ENCODE measurements at regions not wholly inside any gene's neighbourhood (a gene's known extent, or its start where the extent isn't known, plus 50 kb on each side); places are given as distances from the start of the nearest gene placed in this dataset.

DNA sequence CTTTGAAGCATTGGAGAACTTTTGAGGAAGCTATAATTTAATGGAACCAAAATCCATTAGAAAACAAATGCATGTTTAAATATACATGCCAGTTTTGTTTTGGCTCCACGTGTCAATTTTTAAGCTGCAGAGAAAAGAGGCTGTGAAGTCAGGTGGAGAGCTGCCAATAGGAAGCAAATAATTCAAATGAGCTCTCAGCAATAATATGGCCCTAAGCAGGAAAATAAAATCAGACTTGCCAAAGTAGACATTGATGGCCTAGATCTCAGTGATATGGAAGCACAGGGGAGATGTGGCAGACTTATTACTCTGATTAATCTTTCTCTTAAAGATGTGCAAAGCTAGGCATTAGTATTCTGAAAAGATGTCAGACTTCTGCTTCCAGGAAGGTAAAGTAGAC, 769.8 kb upstream of the NDST4 start:
- DNase-seq = no peak

- no peak for DNase-seq
These were observed 759.6 kb upstream of the NDST4 start for GRCh38 chr4:115873048-115873447.

DNA sequence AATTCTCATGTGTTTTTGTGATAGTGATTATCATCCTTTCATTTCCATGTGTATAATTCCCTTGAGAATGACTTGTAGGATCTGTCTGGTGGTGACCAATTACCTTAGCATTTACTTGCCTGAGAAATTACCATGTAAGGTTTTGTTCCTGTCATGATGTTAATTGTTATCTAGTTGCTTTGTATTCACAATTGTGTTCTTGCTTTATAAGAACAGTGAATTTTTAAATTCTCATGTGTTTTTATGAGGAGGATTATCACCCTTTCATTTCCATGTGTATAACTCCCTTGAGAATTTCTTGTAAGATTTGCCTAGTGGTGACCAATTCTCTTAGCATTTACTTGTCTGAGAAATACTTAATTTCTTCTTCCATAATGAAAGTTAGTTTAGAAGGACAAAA, 758.2 kb upstream of the NDST4 start:
- DNase-seq = no peak

- no peak for DNase-seq
These were observed 753.0 kb upstream of the NDST4 start for GRCh38 chr4:115866364-115866896.

GRCh38 chr4:115865736-115866135, 752.3 kb upstream of the NDST4 start:
- no peak for DNase-seq

DNA sequence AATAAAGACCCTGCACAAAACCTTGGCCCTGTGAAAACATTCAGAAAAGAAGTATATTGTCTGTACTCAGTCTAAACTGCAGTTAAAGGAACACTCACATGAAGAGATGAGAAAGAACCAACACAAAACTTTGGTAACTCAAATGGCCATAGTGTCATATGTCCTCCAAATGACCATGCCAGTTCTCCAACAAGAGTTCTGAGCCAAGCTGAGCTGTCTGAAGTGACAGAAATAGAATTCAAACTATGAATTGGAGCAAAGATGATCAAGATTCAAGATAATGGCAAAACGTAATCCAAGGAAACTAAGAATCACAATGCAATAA, 739.3 kb upstream of the NDST4 start:
- no peak for DNase-seq

GRCh38 chr4:115851918-115852766, 738.7 kb upstream of the NDST4 start:
- no peak for DNase-seq

GRCh38 chr4:115850799-115851509, 737.5 kb upstream of the NDST4 start:
- DNase-seq = no peak

DNA sequence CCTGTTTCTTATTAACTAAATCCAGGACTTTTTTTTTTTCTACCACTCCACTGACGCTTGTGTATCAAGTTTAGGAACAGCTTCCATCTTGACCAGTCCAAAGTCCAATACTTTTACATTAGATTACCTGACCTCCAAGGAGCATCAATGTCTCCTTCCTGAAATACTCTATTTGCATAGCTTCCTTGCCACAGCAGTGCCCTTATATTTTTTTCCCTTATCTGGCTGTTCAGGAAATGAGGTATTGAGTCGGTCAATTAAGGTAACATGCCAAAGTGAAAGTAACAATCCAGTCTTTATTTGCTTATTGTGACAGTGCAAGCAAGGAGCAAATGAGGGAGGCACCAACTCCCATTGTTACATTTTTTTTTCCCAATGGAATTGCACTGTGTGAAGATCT, 730.8 kb upstream of the NDST4 start:
- DNase-seq = no peak

- DNase-seq = no peak
These were observed 728.5 kb upstream of the NDST4 start for GRCh38 chr4:115841871-115842270.

DNA sequence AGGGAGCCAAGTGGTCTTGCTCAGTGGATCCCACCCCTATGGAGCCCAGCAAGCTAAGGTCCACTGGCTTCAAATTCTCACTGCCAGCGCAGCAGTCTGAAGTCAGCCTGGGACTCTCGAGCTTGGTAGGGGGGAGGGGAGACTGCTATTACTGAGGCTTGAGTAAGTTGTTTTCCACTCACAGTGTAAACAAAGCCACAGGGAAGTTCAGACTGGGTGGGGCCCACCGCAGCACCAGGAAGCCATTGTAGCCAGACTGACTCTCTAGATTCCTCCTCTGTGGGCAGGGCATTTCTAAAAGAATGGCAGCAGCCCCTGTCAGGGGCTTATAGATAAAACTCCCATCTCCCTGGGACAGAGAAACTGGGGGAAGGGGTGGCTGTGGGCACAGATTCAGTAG, 721.0 kb upstream of the NDST4 start:
- DNase-seq = no peak

DNA sequence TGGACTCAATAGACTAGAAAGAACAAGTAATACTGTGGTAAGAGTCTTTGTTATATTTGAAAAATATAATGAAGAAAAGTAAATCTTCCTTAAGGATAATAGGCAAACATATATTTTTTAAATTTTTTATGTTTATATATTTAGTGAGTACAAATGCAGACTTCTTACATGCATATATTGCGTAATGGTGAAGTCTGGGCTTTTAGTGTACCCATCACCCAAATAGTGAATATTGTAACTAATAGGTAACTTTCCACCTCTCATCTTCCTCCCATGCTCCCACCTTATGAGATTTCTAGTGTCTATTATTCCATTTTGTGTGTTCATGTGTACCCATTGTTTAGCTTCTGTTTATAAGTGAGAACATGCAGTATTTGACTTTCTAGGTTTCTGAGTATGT, 711.2 kb upstream of the NDST4 start:
- no peak for DNase-seq

GRCh38 chr4:115803825-115804224, 690.4 kb upstream of the NDST4 start:
- DNase-seq = no peak

GRCh38 chr4:115790812-115791211, 677.4 kb upstream of the NDST4 start:
- DNase-seq = no peak

- no peak for DNase-seq
These were observed 668.2 kb upstream of the NDST4 start for GRCh38 chr4:115781528-115782146.

DNA sequence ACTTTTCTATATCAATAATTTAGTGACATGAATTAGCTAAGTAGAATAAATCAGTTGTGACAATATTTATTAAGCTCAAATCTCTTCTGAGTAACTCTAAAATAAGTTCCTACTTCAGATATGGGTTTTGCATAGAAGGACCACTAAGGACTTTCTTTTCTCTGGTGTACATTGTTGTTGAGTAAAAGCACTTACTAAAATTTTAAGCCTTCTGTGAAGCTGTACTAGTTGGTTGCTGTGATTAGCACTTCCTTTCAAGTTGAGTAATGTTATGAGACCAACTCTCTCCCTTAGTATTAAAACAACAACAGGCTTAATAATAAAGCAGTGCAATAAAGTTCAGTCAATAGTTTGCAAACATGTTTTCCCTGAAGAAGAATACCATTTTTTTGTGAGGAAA, 667.4 kb upstream of the NDST4 start:
- no peak for DNase-seq

GRCh38 chr4:115780268-115780667, 666.8 kb upstream of the NDST4 start:
- no peak for DNase-seq

DNA sequence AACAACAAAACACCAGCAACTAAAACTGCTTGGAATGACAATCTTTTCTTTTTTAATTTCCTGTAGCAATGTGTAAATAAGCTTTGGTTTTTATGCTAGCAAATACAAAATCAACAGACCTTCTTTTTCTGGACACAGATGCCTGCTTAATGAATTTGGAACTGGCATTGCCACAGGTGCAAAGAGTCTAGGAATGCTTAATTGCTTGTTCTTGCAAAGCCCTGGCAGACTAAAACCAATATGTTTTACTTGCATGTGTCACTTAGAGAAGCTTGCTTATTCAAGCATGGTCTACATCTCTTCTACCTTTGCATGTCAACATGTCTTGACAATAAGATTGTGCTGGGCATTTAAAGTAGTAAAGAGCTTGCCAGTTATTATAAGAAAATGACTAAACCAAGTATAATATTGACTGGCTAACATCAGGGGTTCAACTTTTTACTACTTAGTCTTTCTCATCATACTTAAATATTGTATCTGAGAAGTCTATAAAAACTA, 656.7 kb upstream of the NDST4 start:
- DNase-seq = no peak

DNA sequence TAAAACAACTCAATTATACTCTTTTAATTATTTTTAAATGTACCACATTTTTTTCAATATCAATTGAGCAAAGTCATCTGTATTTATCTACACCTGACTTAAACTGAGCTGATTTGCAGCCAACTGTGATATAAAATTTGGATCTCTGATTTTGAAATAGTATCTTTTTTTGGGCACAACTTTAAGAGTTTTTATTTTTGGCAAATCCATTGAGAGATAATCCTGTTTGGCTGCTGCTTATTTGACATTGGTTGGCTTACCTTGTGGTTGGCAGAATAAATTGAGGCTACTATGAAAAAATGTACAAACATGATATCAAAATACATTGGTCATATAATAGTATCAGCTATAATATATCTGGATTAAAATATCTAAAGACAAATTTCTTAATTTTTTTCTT, 656.0 kb upstream of the NDST4 start:
- DNase-seq = no peak

- no peak for DNase-seq
These were observed 649.6 kb upstream of the NDST4 start for GRCh38 chr4:115763051-115763450.

DNA sequence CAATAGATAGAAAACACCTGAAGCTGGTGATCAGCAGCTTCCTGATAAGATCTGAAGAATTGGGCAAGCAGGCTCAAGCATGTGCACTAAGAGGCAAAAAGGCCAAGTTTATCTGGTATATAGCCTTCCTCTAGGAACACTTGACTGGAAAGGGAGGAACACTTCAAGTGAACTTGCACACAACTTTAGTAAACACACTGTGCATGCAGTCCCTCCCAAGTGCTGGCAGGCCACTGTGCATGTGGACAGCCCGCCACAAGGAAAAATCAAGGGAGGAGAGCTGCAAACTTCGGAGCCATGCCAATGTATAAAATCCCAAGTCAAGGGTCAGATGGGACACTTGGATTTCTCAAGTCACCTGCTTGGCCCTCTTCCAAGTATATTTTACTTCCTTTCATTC, 645.8 kb upstream of the NDST4 start:
- DNase-seq = no peak

DNA sequence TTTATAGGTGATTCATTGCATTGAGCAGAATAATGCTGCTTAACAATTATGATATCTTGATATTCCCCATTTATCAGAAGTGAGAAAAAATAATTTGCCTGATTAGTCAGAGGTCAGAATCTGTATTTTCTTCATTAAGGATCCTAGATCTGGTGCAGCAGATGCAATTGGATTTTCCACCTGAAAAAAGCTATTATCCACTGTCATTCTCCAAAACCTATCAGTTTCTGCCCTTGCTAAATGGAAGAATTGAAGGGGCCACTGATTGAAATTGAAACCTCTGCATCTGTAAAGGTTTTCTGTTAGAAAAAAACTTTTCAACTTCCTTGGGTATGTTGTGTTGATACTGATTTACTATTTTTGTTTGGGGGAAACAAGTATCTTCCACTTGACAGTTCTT, 636.0 kb upstream of the NDST4 start:
- DNase-seq = no peak

DNA sequence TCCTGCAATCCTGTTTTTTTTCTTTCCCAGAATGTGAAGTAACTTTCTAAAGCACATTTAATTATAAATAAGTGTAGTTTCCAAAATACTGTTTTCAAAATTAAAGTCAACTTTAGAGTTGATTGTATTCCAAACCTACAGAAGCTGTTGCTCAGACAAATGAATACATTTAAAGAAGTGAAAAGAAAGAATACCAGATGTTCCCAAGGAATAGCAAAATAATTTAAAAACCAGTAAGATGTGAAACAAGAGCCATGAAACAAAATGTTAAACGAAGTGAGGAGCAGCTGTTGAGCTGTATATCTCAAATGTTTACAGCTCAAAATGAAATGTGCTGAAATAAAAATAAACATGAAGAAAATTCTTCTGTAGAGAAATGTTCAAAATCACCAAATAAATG, 627.4 kb upstream of the NDST4 start:
- DNase-seq = no peak

- no peak for DNase-seq
These were observed 616.4 kb upstream of the NDST4 start for GRCh38 chr4:115729739-115730266.

Measured in HCEC 1CT (cell line).